ENCODE measurements at regions not wholly inside any gene's neighbourhood (a gene's known extent, or its start where the extent isn't known, plus 50 kb on each side); places are given as distances from the start of the nearest gene placed in this dataset.

DNA sequence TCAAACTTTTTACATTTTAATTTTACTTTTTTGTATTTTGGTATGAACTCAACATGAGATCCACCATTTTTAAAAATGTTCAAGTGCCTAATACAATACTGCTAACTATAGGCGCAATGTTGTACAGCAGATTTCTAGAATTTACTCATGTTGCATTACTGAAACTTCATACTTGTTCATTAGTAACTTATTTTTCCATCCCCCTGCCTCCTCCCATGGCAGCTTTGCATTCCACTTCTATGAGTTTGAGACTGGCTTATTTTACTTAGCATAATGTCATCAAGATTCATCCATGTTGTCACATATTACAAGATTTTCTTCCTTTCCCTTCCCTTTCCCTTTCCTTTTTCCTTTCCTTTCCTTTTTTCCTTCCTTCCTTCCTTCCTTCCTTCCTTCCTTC, 825.9 kb downstream of the SLC16A7 start:
- TF ChIP-seq, protein P1, sequence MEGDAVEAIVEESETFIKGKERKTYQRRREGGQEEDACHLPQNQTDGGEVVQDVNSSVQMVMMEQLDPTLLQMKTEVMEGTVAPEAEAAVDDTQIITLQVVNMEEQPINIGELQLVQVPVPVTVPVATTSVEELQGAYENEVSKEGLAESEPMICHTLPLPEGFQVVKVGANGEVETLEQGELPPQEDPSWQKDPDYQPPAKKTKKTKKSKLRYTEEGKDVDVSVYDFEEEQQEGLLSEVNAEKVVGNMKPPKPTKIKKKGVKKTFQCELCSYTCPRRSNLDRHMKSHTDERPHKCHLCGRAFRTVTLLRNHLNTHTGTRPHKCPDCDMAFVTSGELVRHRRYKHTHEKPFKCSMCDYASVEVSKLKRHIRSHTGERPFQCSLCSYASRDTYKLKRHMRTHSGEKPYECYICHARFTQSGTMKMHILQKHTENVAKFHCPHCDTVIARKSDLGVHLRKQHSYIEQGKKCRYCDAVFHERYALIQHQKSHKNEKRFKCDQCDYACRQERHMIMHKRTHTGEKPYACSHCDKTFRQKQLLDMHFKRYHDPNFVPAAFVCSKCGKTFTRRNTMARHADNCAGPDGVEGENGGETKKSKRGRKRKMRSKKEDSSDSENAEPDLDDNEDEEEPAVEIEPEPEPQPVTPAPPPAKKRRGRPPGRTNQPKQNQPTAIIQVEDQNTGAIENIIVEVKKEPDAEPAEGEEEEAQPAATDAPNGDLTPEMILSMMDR (conservative IDR thresholded peaks at IDR 0.05), result no peak
- no peak for TF ChIP-seq ZFX (IDR thresholded peaks at IDR 0.05)
- no peak overlapping the region for H3K27ac ChIP-seq

DNA sequence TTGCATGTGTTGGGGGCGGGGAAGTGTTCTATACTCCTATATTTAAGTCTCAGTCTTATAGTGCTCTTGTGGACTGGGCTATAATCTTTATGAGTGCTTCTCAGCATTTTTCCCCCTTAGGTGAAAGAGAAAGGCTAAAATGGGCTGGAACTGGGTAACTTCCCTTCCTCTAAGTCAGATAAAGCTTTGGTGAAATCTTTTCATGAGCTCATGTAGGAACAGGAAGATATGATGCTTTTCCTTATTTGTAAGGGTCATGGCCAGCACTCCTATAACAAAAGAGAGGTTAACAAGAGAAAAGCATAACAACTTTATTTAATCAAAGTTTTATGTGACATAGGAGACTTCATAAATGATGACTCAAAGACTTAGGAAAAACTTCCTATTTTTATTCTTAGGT, 841.5 kb downstream of the SLC16A7 start:
- TF ChIP-seq ZFX (IDR thresholded peaks at IDR 0.05), result no peak
- TF ChIP-seq, protein P1 (conservative IDR thresholded peaks at IDR 0.05), result no peak
- no peak overlapping the region for H3K27ac ChIP-seq

DNA sequence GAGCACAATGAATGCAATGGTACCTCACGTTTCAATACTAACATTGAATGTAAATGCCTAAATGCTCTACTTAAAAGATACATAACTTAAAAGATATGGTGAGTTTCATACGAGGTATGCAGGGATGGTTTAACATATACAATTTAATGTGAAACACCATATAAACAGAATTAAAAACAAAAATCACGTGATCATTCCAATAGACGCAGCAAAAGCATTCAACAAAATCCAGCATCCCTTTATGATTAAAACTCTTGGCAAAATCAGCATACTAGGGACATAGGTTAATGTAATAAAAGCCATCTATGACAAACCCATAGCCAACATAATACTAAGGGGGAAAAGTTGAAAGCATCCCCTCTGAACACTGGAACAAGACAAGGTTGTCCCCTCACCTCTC, 845.7 kb downstream of the SLC16A7 start:
- TF ChIP-seq ZFX (IDR thresholded peaks at IDR 0.05), result no peak
- TF ChIP-seq, protein P1 (conservative IDR thresholded peaks at IDR 0.05), result no peak

DNA sequence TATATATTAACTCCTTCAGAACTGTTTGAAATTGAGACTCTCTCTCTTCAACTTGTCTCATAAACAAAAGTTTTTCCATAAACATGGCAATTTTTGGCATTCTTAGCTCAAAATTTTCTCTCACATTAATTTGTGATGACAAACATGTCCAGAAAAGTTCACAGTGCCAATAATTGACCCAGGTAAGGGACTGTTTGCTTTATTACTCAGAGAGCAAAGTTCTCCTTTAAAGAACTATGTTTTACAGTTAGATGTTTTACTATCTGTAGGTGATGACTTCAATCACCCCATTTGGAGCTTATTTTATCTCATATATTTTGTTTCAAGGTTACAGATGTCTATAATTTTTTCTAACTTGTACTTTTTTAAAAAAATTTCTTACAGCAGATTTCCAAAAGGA, 855.6 kb downstream of the SLC16A7 start:
- no peak overlapping the region for H3K27ac ChIP-seq
- no peak for TF ChIP-seq ZFX (IDR thresholded peaks at IDR 0.05)
- TF ChIP-seq, protein P1 (conservative IDR thresholded peaks at IDR 0.05), result no peak

More for the DNA sequence above, 845.7 kb downstream of the SLC16A7 start:
- H3K27ac ChIP-seq, result no peak overlapping the region

DNA sequence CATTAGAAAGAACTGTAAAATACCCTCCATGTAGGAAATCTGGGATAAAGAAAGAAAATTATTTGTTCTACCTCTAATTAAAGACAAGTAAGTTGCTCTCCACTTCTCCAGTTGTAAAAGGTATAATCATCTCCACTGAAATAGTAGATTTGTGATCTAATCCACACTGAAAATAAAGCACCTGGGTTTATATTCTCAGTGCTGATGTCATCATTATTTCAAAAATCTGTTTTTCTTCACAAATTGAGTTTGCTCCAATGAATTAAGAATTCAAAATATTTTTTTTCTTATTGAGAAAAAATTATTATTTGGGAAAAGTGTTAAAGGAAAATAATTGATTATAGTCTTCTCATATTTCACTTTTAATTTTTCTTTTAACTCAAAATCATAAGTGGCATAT, 869.2 kb downstream of the SLC16A7 start:
- H3K27ac ChIP-seq, result no peak overlapping the region
- TF ChIP-seq ZFX (IDR thresholded peaks at IDR 0.05), result no peak
- TF ChIP-seq, protein P1 (conservative IDR thresholded peaks at IDR 0.05), result no peak

DNA sequence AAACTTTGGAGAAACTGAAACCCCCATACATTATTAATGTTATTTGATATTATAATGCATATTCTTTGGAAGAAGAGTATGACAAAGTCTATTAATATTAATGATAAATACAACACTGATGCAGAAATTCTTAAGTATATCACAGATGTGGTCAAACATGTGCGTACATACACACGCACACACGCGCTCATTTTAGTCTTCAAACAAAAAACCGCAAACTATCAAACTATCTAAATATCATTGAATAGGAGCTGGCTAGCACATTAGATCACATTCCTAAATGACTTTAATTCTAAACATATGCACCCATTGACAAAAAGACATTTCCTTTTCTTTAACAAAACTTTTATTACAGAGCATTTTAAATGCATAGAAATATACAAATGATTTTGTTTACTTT, 872.7 kb downstream of the SLC16A7 start:
- H3K27ac ChIP-seq, result no peak overlapping the region
- TF ChIP-seq, protein P1 (conservative IDR thresholded peaks at IDR 0.05), result no peak
- TF ChIP-seq ZFX (IDR thresholded peaks at IDR 0.05), result no peak

DNA sequence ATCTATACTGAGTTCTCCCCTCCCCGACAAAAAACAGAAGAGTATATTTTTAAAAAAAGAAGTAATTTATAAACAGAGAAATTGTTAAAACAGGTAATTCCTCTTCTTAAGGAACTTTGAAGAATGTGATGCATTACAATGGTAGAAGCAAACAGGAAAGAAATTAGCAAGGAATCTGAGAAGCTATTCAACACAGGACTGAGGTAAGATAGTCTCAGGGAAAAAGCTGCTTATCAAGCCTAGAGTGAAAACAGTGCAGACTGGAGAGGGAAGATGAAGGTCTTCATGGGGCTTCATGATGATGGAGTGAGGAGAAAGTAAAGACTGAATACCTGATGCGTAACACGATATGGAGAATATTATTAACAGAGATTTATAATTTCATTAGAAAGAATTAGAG, 880.0 kb downstream of the SLC16A7 start:
- TF ChIP-seq, protein P1 (conservative IDR thresholded peaks at IDR 0.05), result no peak
- no peak for TF ChIP-seq ZFX (IDR thresholded peaks at IDR 0.05)
- no peak overlapping the region for H3K27ac ChIP-seq
